ENCODE measurements at regions not wholly inside any gene's neighbourhood (a gene's known extent, or its start where the extent isn't known, plus 50 kb on each side); places are given as distances from the start of the nearest gene placed in this dataset.

- Histone ChIP-seq H3K4me3 (ENCODE audit: low read depth, low read length) (no peak overlapping the region), H3K36me3 (replicated peaks) (no peaks in the 10 kb centered on the region), H3K27ac (no peak overlapping the region), H3K27me3 (replicated peaks) (no peaks in the 10 kb centered on the region)
- in situ Hi-C loops (cut with HindIII; ENCODE audit: low pct_ligation_motif_present, low sequenced_read_pairs): no loop called here
- TF ChIP-seq CTCF (IDR thresholded peaks at IDR 0.05; ENCODE audit: low read depth, low read length, missing control alignments): no peak
- no peak for DNase-seq
These were observed 133.9 kb downstream of the SPCS3 start for GRCh38 chr4:176453658-176454057.

GRCh38 chr4:176464748-176465147 is 145.0 kb downstream of the SPCS3 start:
- no peaks in the 10 kb centered on the region for H3K27me3 ChIP-seq (replicated peaks)
- no peaks in the 10 kb centered on the region for H3K36me3 ChIP-seq (replicated peaks)
- no peak overlapping the region for H3K27ac ChIP-seq
- in situ Hi-C loops (cut with HindIII; ENCODE audit: low pct_ligation_motif_present, low sequenced_read_pairs): no loop called here
- H3K4me3 ChIP-seq (ENCODE audit: low read depth, low read length): no peak overlapping the region
- TF ChIP-seq CTCF (IDR thresholded peaks at IDR 0.05; ENCODE audit: low read depth, low read length, missing control alignments): no peak
- no peak for DNase-seq

GRCh38 chr4:176467001-176467400 is 147.2 kb downstream of the SPCS3 start:
- in situ Hi-C loops (cut with HindIII; ENCODE audit: low pct_ligation_motif_present, low sequenced_read_pairs): no loop called here
- Histone ChIP-seq H3K4me3 (ENCODE audit: low read depth, low read length) (no peak overlapping the region), H3K36me3 (replicated peaks) (no peaks in the 10 kb centered on the region), H3K27ac (no peak overlapping the region), H3K27me3 (replicated peaks) (no peaks in the 10 kb centered on the region)
- no peak for DNase-seq
- no peak for TF ChIP-seq CTCF (IDR thresholded peaks at IDR 0.05; ENCODE audit: low read depth, low read length, missing control alignments)

- Histone ChIP-seq H3K27ac (no peak overlapping the region), H3K36me3 (replicated peaks) (no peaks in the 10 kb centered on the region), H3K4me3 (ENCODE audit: low read depth, low read length) (no peak overlapping the region), H3K27me3 (replicated peaks) (no peaks in the 10 kb centered on the region)
- TF ChIP-seq CTCF (IDR thresholded peaks at IDR 0.05; ENCODE audit: low read depth, low read length, missing control alignments): no peak
- DNase-seq: no peak
- in situ Hi-C loops (cut with HindIII; ENCODE audit: low pct_ligation_motif_present, low sequenced_read_pairs): no loop called here
These were observed 149.8 kb downstream of the SPCS3 start for GRCh38 chr4:176469546-176469945.

- H3K27me3 ChIP-seq (replicated peaks): no peaks in the 10 kb centered on the region
- DNase-seq: no peak
- no peaks in the 10 kb centered on the region for H3K36me3 ChIP-seq (replicated peaks)
- H3K4me3 ChIP-seq (ENCODE audit: low read depth, low read length): no peak overlapping the region
- TF ChIP-seq CTCF (IDR thresholded peaks at IDR 0.05; ENCODE audit: low read depth, low read length, missing control alignments): no peak
- in situ Hi-C loops (cut with HindIII; ENCODE audit: low pct_ligation_motif_present, low sequenced_read_pairs): no loop called here
- H3K27ac ChIP-seq: no peak overlapping the region
These were observed 150.9 kb downstream of the SPCS3 start for GRCh38 chr4:176470671-176471070.

GRCh38 chr4:176475067-176475466 is 155.3 kb downstream of the SPCS3 start:
- Histone ChIP-seq H3K27me3 (replicated peaks) (no peaks in the 10 kb centered on the region), H3K27ac (no peak overlapping the region), H3K36me3 (replicated peaks) (no peaks in the 10 kb centered on the region), H3K4me3 (ENCODE audit: low read depth, low read length) (no peak overlapping the region)
- TF ChIP-seq CTCF (IDR thresholded peaks at IDR 0.05; ENCODE audit: low read depth, low read length, missing control alignments): no peak
- in situ Hi-C loops (cut with HindIII; ENCODE audit: low pct_ligation_motif_present, low sequenced_read_pairs): no loop called here
- DNase-seq: no peak

Data from brain microvascular endothelial cell (primary cell).